Central memory CD8-positive, alpha-beta T cell (primary cell): ENCODE measurements at regions not wholly inside any gene's neighbourhood (a gene's known extent, or its start where the extent isn't known, plus 50 kb on each side); places are given as distances from the start of the nearest gene placed in this dataset.

Experiments used
- ATAC-seq: fragments of 150-1000 bp; cut with Tn5 transposase; replicated peaks from 2 replicates; pipeline ENCODE4 v1.10.0; 2022; ENCODE audit warnings: mild to moderate bottlenecking, moderate FRiP score, moderate number of reproducible peaks; ENCODE audit not compliant: poor library complexity, severe bottlenecking; ENCODE audit errors: extremely low read depth
- DNase-seq, 2 donors: peaks; one replicate each; pipeline ENCODE4 v3.0.0; 2021; ENCODE audit warnings: low spot score in 2 of 2
- H3K27ac Mint-ChIP-seq: one replicate; pipeline ENCODE4 v1.8.0; 2022; ENCODE audit warnings: low read depth, mild to moderate bottlenecking, moderate library complexity, mixed read lengths
- H3K27me3 Mint-ChIP-seq: one replicate; pipeline ENCODE4 v1.8.0; 2022; ENCODE audit warnings: mixed read lengths
- H3K36me3 Mint-ChIP-seq: one replicate; pipeline ENCODE4 v1.8.0; 2022; ENCODE audit warnings: mild to moderate bottlenecking, moderate library complexity, mixed read lengths; ENCODE audit not compliant: insufficient read depth
- H3K4me1 Mint-ChIP-seq: one replicate; pipeline ENCODE4 v1.8.0; 2022; ENCODE audit warnings: mixed read lengths
- H3K4me3 Mint-ChIP-seq: one replicate; pipeline ENCODE4 v1.8.0; 2022; ENCODE audit warnings: mild to moderate bottlenecking, moderate library complexity, mixed read lengths
- H3K9me3 Mint-ChIP-seq: one replicate; pipeline ENCODE4 v1.8.0; 2022; ENCODE audit warnings: mixed read lengths

DNA sequence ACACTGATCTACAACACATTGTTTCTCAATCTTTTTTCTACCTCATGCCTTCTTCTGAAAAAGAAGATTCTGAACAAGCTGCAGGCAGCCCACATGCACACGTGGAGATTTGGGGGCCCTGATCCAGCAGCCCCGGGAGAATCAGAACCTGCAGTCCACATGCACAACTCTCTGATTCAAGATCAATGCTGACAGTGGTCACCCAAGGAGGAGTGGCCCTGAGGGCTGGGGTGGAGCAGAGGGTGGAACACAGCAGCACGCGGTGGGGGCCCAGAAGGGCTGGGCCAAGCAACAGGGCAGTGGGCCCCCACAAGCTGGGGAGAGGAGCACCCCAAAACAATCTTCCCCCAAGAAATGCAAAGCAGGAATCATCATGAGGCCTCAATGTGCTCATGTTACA lies 202.1 kb upstream of the NSMCE3 start:
- Mint-ChIP-seq H3K27me3 (peaks cover 9% of the 10 kb centered on the region), H3K4me3 (no peak overlapping the region), H3K36me3 (no peaks in the 10 kb centered on the region), H3K27ac (no peak overlapping the region), H3K9me3 (no peaks in the 10 kb centered on the region), H3K4me1 (no peaks in the 10 kb centered on the region)
- DNase-seq (no peak), ATAC-seq (no peak)

DNA sequence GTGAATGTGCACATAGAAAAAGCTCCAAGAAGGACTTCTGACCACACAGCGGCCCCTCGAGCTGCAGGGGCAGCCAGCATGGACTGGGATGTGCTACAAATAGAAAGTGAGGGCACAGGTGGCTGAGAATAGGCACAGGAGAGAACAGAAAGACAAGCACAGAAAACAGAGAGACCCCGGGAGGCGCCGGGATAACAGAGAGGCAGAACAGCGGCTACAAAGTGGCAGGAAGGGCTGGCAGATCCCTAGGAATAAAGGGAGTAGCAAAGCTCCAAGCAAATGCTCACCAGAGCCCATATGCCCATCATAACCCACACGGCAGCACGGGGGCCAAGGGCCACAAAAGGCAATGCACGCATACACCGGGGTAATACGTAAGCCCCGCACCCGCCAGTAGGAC lies 201.7 kb upstream of the NSMCE3 start:
- no peak for DNase-seq
- H3K4me1 Mint-ChIP-seq, result no peaks in the 10 kb centered on the region
- H3K4me3 Mint-ChIP-seq, result no peak overlapping the region
- no peak for ATAC-seq
- no peaks in the 10 kb centered on the region for H3K9me3 Mint-ChIP-seq
- H3K36me3 Mint-ChIP-seq, result no peaks in the 10 kb centered on the region
- H3K27me3 Mint-ChIP-seq, result peaks cover 10% of the 10 kb centered on the region
- no peak overlapping the region for H3K27ac Mint-ChIP-seq

DNA sequence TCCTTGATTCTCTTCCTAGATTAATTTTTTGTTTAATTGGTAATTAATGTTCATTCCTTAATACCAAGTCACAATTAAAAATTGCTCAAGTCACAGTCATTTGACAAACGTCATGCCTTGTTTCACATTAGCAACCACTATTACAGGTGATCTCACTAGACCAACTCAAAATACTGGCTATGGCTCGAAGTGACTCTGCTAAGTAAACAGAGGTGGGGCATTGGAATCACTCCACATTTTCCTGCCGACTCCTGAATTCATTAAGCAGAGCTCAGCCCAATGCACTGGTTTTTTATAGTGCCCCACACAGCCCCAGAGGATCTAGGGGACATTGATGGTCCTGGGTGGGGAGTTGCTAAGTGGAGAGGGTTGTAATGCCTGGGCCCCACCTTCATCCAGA lies 201.2 kb upstream of the NSMCE3 start:
- ATAC-seq (no peak), DNase-seq (no peak)
- H3K27me3 Mint-ChIP-seq, result peaks cover 15% of the 10 kb centered on the region
- H3K4me3 Mint-ChIP-seq, result no peak overlapping the region
- no peaks in the 10 kb centered on the region for H3K36me3 Mint-ChIP-seq
- no peaks in the 10 kb centered on the region for H3K9me3 Mint-ChIP-seq
- no peaks in the 10 kb centered on the region for H3K4me1 Mint-ChIP-seq
- H3K27ac Mint-ChIP-seq, result no peak overlapping the region

DNA sequence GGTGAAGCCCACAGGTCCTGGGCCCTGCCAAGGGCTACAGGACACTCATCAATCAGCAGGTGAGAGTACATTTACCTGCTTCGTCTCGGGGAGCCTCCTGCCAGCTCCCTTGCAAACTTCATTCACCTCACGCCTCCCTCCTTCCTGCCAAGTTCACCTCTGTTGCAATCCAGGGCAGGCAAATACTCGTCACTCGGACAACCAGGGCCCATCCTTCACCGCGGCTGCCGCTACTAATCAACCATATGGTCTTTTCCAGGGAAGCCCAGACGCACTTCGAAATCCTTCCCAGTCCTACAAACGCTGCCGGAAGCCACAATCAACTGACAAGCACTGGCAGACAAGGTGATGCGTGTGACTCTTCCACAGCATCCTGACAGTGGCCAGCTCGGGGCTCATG lies 200.7 kb upstream of the NSMCE3 start:
- Mint-ChIP-seq H3K27me3 (peaks cover 18% of the 10 kb centered on the region), H3K4me1 (no peaks in the 10 kb centered on the region), H3K4me3 (no peak overlapping the region), H3K27ac (no peak overlapping the region), H3K36me3 (no peaks in the 10 kb centered on the region), H3K9me3 (no peaks in the 10 kb centered on the region)
- ATAC-seq (no peak), DNase-seq (no peak)

DNA sequence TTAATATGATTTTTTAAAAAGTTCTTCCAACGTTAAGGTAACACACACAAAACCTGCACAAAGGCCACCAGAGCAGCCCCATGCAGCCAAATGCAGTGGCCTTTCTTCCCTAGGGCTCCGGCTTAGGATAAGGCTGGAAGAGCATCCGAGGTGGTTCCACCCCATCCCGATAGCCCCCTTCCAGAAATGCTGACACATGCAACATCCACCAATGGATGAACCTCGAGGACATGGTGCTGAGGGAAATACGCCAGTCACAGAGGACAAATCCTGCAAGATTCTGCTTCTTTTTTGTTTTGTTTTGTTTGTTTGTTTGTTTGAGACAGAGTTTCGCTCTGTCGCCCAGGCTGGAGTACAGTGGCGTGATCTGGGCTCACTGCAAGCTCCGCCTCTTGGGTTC lies 199.3 kb upstream of the NSMCE3 start:
- no peak for ATAC-seq
- H3K9me3 Mint-ChIP-seq, result no peaks in the 10 kb centered on the region
- no peak overlapping the region for H3K27ac Mint-ChIP-seq
- no peak for DNase-seq
- no peak overlapping the region for H3K4me3 Mint-ChIP-seq
- no peaks in the 10 kb centered on the region for H3K4me1 Mint-ChIP-seq
- peaks cover 31% of the 10 kb centered on the region for H3K27me3 Mint-ChIP-seq
- H3K36me3 Mint-ChIP-seq, result no peaks in the 10 kb centered on the region

DNA sequence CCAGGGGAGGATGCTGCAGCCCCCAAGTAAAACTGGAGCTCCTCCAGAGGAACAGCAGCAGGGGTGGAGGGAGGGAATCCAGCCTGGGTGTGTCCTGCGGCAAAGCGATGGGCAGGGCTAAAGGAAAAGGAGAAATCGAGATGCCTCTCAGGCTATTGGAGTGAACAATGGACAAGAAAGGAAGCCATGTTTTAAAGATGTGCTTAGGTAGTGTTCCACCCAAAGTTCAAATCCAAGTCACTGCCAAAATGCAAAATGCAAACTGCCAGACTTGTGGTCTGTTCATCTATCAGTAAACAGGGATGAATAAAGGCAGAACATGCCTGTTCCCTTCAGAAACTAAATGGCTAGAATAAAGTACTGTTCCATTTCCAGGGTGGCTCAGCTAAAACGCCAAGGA lies 197.5 kb upstream of the NSMCE3 start:
- H3K9me3 Mint-ChIP-seq, result no peaks in the 10 kb centered on the region
- ATAC-seq (no peak), DNase-seq (no peak)
- H3K36me3 Mint-ChIP-seq, result no peaks in the 10 kb centered on the region
- H3K4me3 Mint-ChIP-seq, result no peak overlapping the region
- no peak overlapping the region for H3K27ac Mint-ChIP-seq
- H3K4me1 Mint-ChIP-seq, result no peaks in the 10 kb centered on the region
- H3K27me3 Mint-ChIP-seq, result peaks cover 37% of the 10 kb centered on the region

DNA sequence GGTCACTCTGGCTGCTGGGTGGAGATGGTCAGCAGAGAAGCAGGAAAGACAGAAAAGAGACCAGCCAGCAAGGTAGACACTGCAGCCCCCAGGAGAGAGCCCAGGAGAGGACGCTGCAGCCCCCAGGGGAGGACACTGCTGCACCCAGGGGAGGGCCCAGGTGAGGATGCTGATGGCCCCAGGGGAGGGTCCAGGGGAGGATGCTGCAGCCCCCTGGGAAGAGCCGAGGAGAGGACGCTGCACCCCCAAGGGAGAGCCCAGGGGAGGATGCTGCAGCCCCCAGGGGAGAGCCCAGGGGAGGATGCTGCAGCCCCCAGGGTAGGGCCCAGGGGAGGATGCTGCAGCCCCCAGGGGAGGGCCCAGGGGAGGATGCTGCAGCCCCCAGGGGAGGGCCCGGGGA lies 196.7 kb upstream of the NSMCE3 start:
- Mint-ChIP-seq H3K9me3 (no peaks in the 10 kb centered on the region), H3K36me3 (no peaks in the 10 kb centered on the region), H3K4me3 (no peak overlapping the region), H3K27ac (no peak overlapping the region), H3K27me3 (peaks cover 44% of the 10 kb centered on the region), H3K4me1 (no peaks in the 10 kb centered on the region)
- ATAC-seq (no peak), DNase-seq (no peak)

DNA sequence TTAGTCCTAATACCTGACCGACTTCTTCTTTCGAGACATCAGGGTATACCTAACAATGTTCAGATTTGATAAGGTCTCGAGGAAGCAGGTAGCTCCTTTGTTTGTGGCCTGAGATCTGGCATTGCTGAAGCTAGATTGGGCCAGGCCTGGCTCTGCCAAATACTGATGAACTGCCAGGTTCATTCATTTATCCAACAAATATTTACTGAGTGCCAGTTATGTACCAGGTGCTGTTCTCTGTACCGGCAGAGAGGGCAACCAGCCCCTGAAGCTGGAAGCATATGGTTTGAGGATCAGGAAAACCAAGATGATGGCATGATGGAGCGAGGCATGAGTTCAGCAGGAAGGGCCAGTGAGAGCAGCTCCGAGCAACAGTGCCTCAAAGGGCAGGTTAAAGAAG lies 196.2 kb upstream of the NSMCE3 start:
- Mint-ChIP-seq H3K9me3 (no peaks in the 10 kb centered on the region), H3K4me1 (no peaks in the 10 kb centered on the region), H3K36me3 (no peaks in the 10 kb centered on the region), H3K4me3 (no peak overlapping the region), H3K27me3 (peaks cover 44% of the 10 kb centered on the region), H3K27ac (no peak overlapping the region)
- DNase-seq, result no peak
- no peak for ATAC-seq

DNA sequence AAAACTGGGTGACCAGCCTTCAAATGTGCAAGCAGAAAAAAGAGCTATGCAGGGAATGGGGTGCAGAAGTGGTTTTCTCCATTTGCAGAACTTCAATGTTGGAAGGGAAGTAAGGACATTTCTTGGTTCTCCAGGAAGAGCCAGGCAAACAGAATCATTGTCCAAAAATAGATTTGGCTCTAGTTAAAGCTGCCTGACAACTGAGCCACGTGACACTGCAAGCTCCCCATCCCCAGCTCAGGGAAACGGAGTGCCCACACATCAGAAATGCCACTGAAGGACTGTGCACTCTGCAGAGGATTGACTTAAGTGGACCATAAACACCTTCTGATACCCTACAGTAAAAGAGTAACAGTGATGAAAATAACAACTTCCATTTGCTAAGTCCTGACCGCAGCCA lies 195.6 kb upstream of the NSMCE3 start:
- Mint-ChIP-seq H3K27ac (no peak overlapping the region), H3K4me3 (no peak overlapping the region), H3K36me3 (no peaks in the 10 kb centered on the region), H3K9me3 (no peaks in the 10 kb centered on the region), H3K27me3 (peaks cover 44% of the 10 kb centered on the region), H3K4me1 (no peaks in the 10 kb centered on the region)
- DNase-seq (no peak), ATAC-seq (no peak)

DNA sequence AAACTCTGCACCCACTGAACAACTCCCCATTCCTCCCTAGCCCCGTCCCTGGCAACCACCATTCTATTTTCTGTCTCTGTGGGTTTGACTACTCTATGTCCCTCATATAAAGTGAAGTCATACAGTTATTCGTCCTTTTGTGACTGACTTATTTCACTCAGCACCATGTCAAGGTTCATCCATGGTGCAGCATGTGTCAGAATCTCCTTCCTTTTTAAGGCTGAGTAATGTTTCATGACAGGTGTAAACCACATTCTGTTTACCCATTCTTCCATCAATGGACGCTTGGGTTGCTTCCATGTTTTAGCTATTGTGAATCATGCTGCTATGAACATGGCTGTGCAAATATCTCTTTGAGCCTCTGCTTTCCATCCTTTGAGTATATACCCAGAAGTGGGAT lies 192.3 kb upstream of the NSMCE3 start:
- no peaks in the 10 kb centered on the region for H3K36me3 Mint-ChIP-seq
- H3K27me3 Mint-ChIP-seq, result peaks cover 50% of the 10 kb centered on the region
- H3K4me3 Mint-ChIP-seq, result no peak overlapping the region
- no peaks in the 10 kb centered on the region for H3K9me3 Mint-ChIP-seq
- H3K27ac Mint-ChIP-seq, result no peak overlapping the region
- no peak for ATAC-seq
- H3K4me1 Mint-ChIP-seq, result no peaks in the 10 kb centered on the region
- DNase-seq, result no peak

DNA sequence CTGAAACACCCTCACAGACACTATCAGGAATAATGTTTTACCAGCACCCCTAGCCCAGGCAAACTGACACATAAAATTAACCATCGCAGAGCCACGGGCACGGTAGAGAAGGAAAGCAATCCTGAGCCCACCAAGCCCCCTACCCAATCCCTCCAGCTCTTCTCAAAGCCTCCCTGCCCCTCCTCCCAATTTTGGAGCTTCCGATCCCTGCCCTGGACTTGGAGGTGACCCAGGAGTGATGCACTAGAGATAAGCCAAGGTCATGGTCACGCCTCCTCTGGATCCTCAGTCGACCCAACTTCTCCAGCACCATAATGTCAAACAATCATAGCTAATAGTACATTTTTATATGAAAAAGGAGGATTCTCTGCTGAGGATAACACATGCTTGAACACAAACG lies 188.7 kb upstream of the NSMCE3 start:
- no peak overlapping the region for H3K4me3 Mint-ChIP-seq
- peaks cover under 1% of the 10 kb centered on the region for H3K4me1 Mint-ChIP-seq
- H3K27ac Mint-ChIP-seq, result no peak overlapping the region
- DNase-seq, result no peak
- H3K36me3 Mint-ChIP-seq, result no peaks in the 10 kb centered on the region
- peaks cover 24% of the 10 kb centered on the region for H3K27me3 Mint-ChIP-seq
- no peaks in the 10 kb centered on the region for H3K9me3 Mint-ChIP-seq
- ATAC-seq, result no peak

DNA sequence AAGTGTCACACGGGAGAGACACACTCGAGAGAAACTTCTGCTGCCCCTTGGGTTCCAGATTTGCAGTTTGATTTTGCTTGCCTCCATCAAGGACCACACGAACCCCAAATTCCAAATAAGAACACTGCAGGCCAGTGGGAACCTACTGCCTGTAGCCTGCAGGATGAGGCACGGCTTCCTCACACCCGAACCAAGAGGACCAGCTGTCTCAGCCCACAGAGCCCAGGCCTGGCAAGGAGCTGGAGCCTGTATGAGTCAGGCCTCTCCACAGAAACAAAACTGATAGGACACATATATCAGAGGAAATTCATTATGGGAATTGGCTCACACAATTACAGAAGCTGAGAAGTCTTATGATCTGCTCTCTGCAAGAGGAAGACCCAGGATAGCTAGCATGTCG lies 188.1 kb upstream of the NSMCE3 start:
- H3K27me3 Mint-ChIP-seq, result peaks cover 24% of the 10 kb centered on the region
- H3K27ac Mint-ChIP-seq, result no peak overlapping the region
- H3K9me3 Mint-ChIP-seq, result no peaks in the 10 kb centered on the region
- no peaks in the 10 kb centered on the region for H3K36me3 Mint-ChIP-seq
- no peak for DNase-seq
- H3K4me1 Mint-ChIP-seq, result peaks cover 7% of the 10 kb centered on the region
- no peak overlapping the region for H3K4me3 Mint-ChIP-seq
- no peak for ATAC-seq

DNA sequence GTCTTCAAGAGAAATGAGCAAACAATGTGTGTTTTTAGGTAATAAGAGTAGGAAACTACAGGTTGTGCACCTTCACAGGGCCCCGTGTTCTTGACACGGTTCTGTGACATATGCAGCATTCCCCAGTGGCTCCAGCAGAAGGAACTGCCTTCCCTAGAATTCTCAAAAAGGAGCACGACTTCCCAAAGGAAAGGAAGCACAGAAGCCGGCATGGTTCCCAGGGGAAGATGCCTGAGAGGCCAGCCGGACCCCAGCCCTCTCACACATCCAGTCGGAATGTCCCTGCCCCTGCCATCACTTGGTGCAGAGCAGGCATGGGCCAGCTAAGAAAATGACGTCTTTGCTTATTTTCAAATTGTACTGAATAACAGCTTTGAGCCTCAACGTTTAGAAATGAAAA lies 187.3 kb upstream of the NSMCE3 start:
- ATAC-seq (no peak), DNase-seq (no peak)
- H3K36me3 Mint-ChIP-seq, result no peaks in the 10 kb centered on the region
- no peaks in the 10 kb centered on the region for H3K9me3 Mint-ChIP-seq
- H3K4me3 Mint-ChIP-seq, result no peak overlapping the region
- H3K27ac Mint-ChIP-seq, result no peak overlapping the region
- H3K4me1 Mint-ChIP-seq, result peaks cover 10% of the 10 kb centered on the region
- H3K27me3 Mint-ChIP-seq, result peaks cover 21% of the 10 kb centered on the region

DNA sequence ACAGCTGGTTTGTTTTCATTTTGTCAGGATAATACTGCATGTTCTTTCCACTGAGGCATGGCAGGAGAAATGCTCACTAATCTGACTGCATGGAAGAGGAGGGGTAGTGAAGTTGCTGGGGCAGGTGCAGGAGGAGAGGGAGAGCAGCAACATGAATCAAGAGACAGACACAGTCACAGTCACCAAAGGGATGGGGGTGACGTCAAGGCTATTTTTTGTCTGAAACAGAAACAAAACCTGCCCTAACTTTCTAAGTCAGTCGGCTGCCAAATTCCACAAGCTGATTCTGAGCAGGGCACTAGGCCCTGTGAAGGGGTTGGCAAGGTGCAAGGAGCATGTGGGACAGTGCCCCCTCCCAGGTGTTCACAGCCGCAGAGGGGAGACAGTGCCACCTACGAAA lies 186.6 kb upstream of the NSMCE3 start:
- Mint-ChIP-seq H3K27me3 (peaks cover 15% of the 10 kb centered on the region), H3K4me1 (peaks cover 10% of the 10 kb centered on the region), H3K4me3 (no peak overlapping the region), H3K9me3 (no peaks in the 10 kb centered on the region), H3K36me3 (no peaks in the 10 kb centered on the region), H3K27ac (no peak overlapping the region)
- ATAC-seq (no peak), DNase-seq (no peak)
